ENCODE measurements at regions not wholly inside any gene's neighbourhood (a gene's known extent, or its start where the extent isn't known, plus 50 kb on each side); places are given as distances from the start of the nearest gene placed in this dataset.
"Not testable (repeated sequence)": the region's sequence is repeated elsewhere in the genome, so short reads cannot be mapped to it uniquely, and the experiment has no call there.

GRCh38 chr2:194491409-194492115, 1165.5 kb upstream of the SLC39A10 start:
- no peak overlapping the region for H3K4me3 ChIP-seq (ENCODE audit: low read depth, low read length)
- no peaks in the 10 kb centered on the region for H3K9me3 ChIP-seq (ENCODE audit: severe bottlenecking)
- H3K27me3 ChIP-seq (ENCODE audit: insufficient read depth, low read depth, severe bottlenecking): no peaks in the 10 kb centered on the region
- H3K36me3 ChIP-seq: no peaks in the 10 kb centered on the region
- DNase-seq: no peak
- H3K27ac ChIP-seq: no peak overlapping the region
- no peak for TF ChIP-seq CTCF (IDR thresholded peaks at IDR 0.05; ENCODE audit: low read depth, low read length)

- no peak for TF ChIP-seq CTCF (IDR thresholded peaks at IDR 0.05; ENCODE audit: low read depth, low read length)
These were observed 1170.7 kb upstream of the SLC39A10 start for GRCh38 chr2:194486326-194486725.

GRCh38 chr2:194483041-194483440, 1174.0 kb upstream of the SLC39A10 start:
- Histone ChIP-seq H3K36me3 (no peaks in the 10 kb centered on the region), H3K27ac (no peak overlapping the region), H3K9me3 (ENCODE audit: severe bottlenecking) (no peaks in the 10 kb centered on the region), H3K4me3 (ENCODE audit: low read depth, low read length) (no peak overlapping the region), H3K27me3 (ENCODE audit: insufficient read depth, low read depth, severe bottlenecking) (no peaks in the 10 kb centered on the region)
- DNase-seq: no peak
- no peak for TF ChIP-seq CTCF (IDR thresholded peaks at IDR 0.05; ENCODE audit: low read depth, low read length)

More at GRCh38 chr2:194486326-194486725, 1170.7 kb upstream of the SLC39A10 start:
- no peaks in the 10 kb centered on the region for H3K36me3 ChIP-seq
- H3K4me3 ChIP-seq (ENCODE audit: low read depth, low read length): no peak overlapping the region
- no peak overlapping the region for H3K27ac ChIP-seq
- DNase-seq: no peak
- no peaks in the 10 kb centered on the region for H3K9me3 ChIP-seq (ENCODE audit: severe bottlenecking)
- H3K27me3 ChIP-seq (ENCODE audit: insufficient read depth, low read depth, severe bottlenecking): no peaks in the 10 kb centered on the region

GRCh38 chr2:194465641-194466040, 1191.4 kb upstream of the SLC39A10 start:
- no peak overlapping the region for H3K4me3 ChIP-seq (ENCODE audit: low read depth, low read length)
- H3K27ac ChIP-seq: no peak overlapping the region
- no peaks in the 10 kb centered on the region for H3K36me3 ChIP-seq
- H3K27me3 ChIP-seq (ENCODE audit: insufficient read depth, low read depth, severe bottlenecking): no peaks in the 10 kb centered on the region
- TF ChIP-seq CTCF (IDR thresholded peaks at IDR 0.05; ENCODE audit: low read depth, low read length): no peak
- DNase-seq: no peak
- no peaks in the 10 kb centered on the region for H3K9me3 ChIP-seq (ENCODE audit: severe bottlenecking)

- Histone ChIP-seq H3K36me3 (no peaks in the 10 kb centered on the region), H3K4me3 (ENCODE audit: low read depth, low read length) (no peak overlapping the region), H3K9me3 (ENCODE audit: severe bottlenecking) (no peaks in the 10 kb centered on the region), H3K27me3 (ENCODE audit: insufficient read depth, low read depth, severe bottlenecking) (no peaks in the 10 kb centered on the region), H3K27ac (no peak overlapping the region)
- no peak for TF ChIP-seq CTCF (IDR thresholded peaks at IDR 0.05; ENCODE audit: low read depth, low read length)
- no peak for DNase-seq
These were observed 1191.9 kb upstream of the SLC39A10 start for GRCh38 chr2:194464964-194465638.

GRCh38 chr2:194462883-194463282, 1194.1 kb upstream of the SLC39A10 start:
- DNase-seq; H3K9me3 ChIP-seq (ENCODE audit: severe bottlenecking); H3K36me3 ChIP-seq; H3K4me3 ChIP-seq (ENCODE audit: low read depth, low read length); H3K27me3 ChIP-seq (ENCODE audit: insufficient read depth, low read depth, severe bottlenecking); H3K27ac ChIP-seq: not testable (repeated sequence)

Data from WERI-Rb-1 (cell line).